HepG2 (cell line): ENCODE measurements at regions not wholly inside any gene's neighbourhood (a gene's known extent, or its start where the extent isn't known, plus 50 kb on each side); places are given as distances from the start of the nearest gene placed in this dataset.

ENCODE experiments used
- ATAC-seq: fragments of 200-7000 bp; cut with Tn5 transposase; 3 replicates; pipeline ENCODE4 v1.9.1; 2020; ENCODE audit warnings: mild to moderate bottlenecking, moderate library complexity
- BruUV-seq: library from RNA; stranded (reverse); fragments of 400-500 nt; replicated peaks from 2 replicates; lab custom pipeline; 2021; lab: Mats Ljungman, UMichigan
- CTCF ChIA-PET: fragments of 300-600 bp; formaldehyde crosslinking; extraction: SDS; loops from one replicate; lab custom pipeline; 2021; ENCODE audit warnings: low total read pairs, inconsistent platforms, low intra/inter-chr PET ratio; lab: Yijun Ruan, JAX
- POLR2A ChIA-PET: fragments of 350-600 bp; sonication (Branson Sonifier 250); formaldehyde crosslinking; loops from one replicate; lab custom pipeline; 2020; ENCODE audit warnings: antibody characterized with exemption, inconsistent platforms; lab: Yijun Ruan, JAX
- DNase-seq: peaks from one replicate; pipeline ENCODE4 v3.0.0-alpha.2; 2015; ENCODE audit warnings: low spot score
- FAIRE-seq: peaks from 3 replicates; lab custom pipeline; 2011; peaks lifted over from hg19 to GRCh38; lab: Jason Lieb, UNC
- H2AFZ ChIP-seq: one replicate; pipeline ENCODE4 v1.6.1; 2011; ENCODE audit warnings: low read length, inconsistent platforms
- H3K27ac ChIP-seq: fragments of 300-600 bp; 3 replicates; pipeline ENCODE4 v1.8.0; 2011; ENCODE audit warnings: mixed run types, mild to moderate bottlenecking, mixed read lengths, low read length, inconsistent platforms; ENCODE audit not compliant: insufficient read depth; ENCODE audit errors: extremely low read length
- H3K27me3 ChIP-seq, 2 experiments: fragments of 200-600 bp in 1 of 2; 2 replicates in 1 of 2; 3 replicates in 1 of 2; pipeline versions ENCODE4 v1.6.0 to v1.8.0; 2011; ENCODE audit warnings: low read length in 2 of 2, mild to moderate bottlenecking in 2 of 2, moderate library complexity in 2 of 2, inconsistent platforms in 1 of 2; ENCODE audit not compliant: insufficient read depth in 2 of 2, control insufficient read depth in 1 of 2
- H3K36me3 ChIP-seq, 2 experiments: fragments of 200-600 bp in 1 of 2; replicated peaks in 1 of 2; 2 replicates in 1 of 2; 3 replicates in 1 of 2; pipeline versions ENCODE4 v1.5.1 to v1.8.0; 2011; ENCODE audit warnings: low read length in 2 of 2, inconsistent platforms in 1 of 2; ENCODE audit not compliant: insufficient read depth in 2 of 2, control insufficient read depth in 1 of 2
- H3K4me1 ChIP-seq: 2 replicates; pipeline ENCODE4 v1.5.1; 2012; ENCODE audit warnings: low read length, inconsistent platforms; ENCODE audit not compliant: insufficient read depth
- H3K4me2 ChIP-seq: 2 replicates; pipeline ENCODE4 v1.6.0; 2011; ENCODE audit warnings: low read depth, low read length, inconsistent platforms
- H3K4me3 ChIP-seq, 3 experiments: fragments of 200-600 bp in 1 of 3; sonication (generic), shearing (Covaris generic) in 1 of 3; replicated peaks in 1 of 3; 2 replicates each; pipeline ENCODE4 v1.5.1; 2011 to 2016; ENCODE audit warnings: low read length in 3 of 3, inconsistent platforms in 2 of 3, low read depth in 2 of 3, mild to moderate bottlenecking in 2 of 3, control low read depth in 1 of 3, mixed read lengths in 1 of 3; ENCODE audit not compliant: insufficient read depth in 1 of 3
- H3K79me2 ChIP-seq: one replicate; pipeline ENCODE4 v1.6.1; 2011; ENCODE audit warnings: low read length, inconsistent platforms; ENCODE audit not compliant: insufficient read depth
- H3K9ac ChIP-seq: 2 replicates; pipeline ENCODE4 v1.6.0; 2011; ENCODE audit warnings: mild to moderate bottlenecking, low read depth, low read length, inconsistent platforms; ENCODE audit not compliant: insufficient read depth
- H3K9me3 ChIP-seq: 2 replicates; pipeline ENCODE4 v1.5.1; 2012; ENCODE audit warnings: mild to moderate bottlenecking, low read length
- H4K20me1 ChIP-seq: 2 replicates; pipeline ENCODE4 v1.6.0; 2011; ENCODE audit warnings: inconsistent platforms, mild to moderate bottlenecking, low read length, moderate library complexity; ENCODE audit not compliant: insufficient read depth
- ELF4 ChIP-seq: sonication (generic); formaldehyde crosslinking; IDR thresholded peaks from 2 replicates; pipeline ENCODE4 v1.5.0; 2020; ENCODE audit warnings: missing genetic modification reagents, mild to moderate bottlenecking, moderate library complexity, borderline replicate concordance
- HBP1 ChIP-seq: IDR thresholded peaks from 2 replicates; pipeline ENCODE4 v1.6.1; 2016; ENCODE audit warnings: low read depth, control low read depth
- HNRNPK ChIP-seq: fragments of 200-400 bp; formaldehyde crosslinking; IDR thresholded peaks from 2 replicates; pipeline ENCODE4 v1.6.1; 2018; ENCODE audit warnings: low read length, low read depth, moderate library complexity, mild to moderate bottlenecking; ENCODE audit not compliant: poor library complexity, severe bottlenecking
- MAFF ChIP-seq: IDR thresholded peaks from 2 replicates; pipeline ENCODE4 v1.6.1; 2011; ENCODE audit warnings: low read depth, low read length, improper control_type of control experiment
- MAFK ChIP-seq, 2 experiments: IDR thresholded peaks in 1 of 2; conservative IDR thresholded peaks in 1 of 2; 2 replicates each; pipeline ENCODE4 v1.6.1; 2011; ENCODE audit warnings: improper control_type of control experiment in 2 of 2, low read length in 2 of 2
- WGBS: methylation state at CpG from one replicate; pipeline ENCODE4 v1.1.6; 2017; ENCODE audit warnings: low lambda C conversion rate; 5-methylcytosine and 5-hydroxymethylcytosine counted together
- in situ Hi-C: cut with HindIII; loops from 2 replicates; pipeline ENCODE4 v1.10.0; 2017; ENCODE audit warnings: low pct_unique_long_range_greater_than_20kb; ENCODE audit not compliant: extremely low pct_ligation_motif_present
- intact Hi-C: fragments of 100-400 bp; cut with micrococcal nuclease; formaldehyde crosslinking; loops from one replicate; pipeline ENCODE4 v1.10.0; 2022; ENCODE audit not compliant: unreplicated experiment
- TF ChIP-seq, protein P1 (sequence below): sonication (generic); formaldehyde crosslinking; IDR thresholded peaks from 2 replicates; pipeline ENCODE4 v1.5.1; 2020; ENCODE audit warnings: mild to moderate bottlenecking, missing genetic modification reagents, borderline replicate concordance

- ChIA-PET POLR2A (no interaction called here), CTCF (no interaction called here)
- ATAC-seq (no peak), FAIRE-seq (no peak), DNase-seq (no peak)
- H4K20me1 ChIP-seq = no peaks in the 10 kb centered on the region
- no peaks in the 10 kb centered on the region for H3K79me2 ChIP-seq
- H3K4me3 ChIP-seq = no peak overlapping the region
- H3K9me3 ChIP-seq = no peaks in the 10 kb centered on the region
- H3K4me2 ChIP-seq = no peak overlapping the region
- intact Hi-C loops = no loop called here
- in situ Hi-C loops = no loop called here
- no peak overlapping the region for H2AFZ ChIP-seq
- H3K4me1 ChIP-seq = no peaks in the 10 kb centered on the region
- no TSS peak for BruUV-seq
- TF ChIP-seq HBP1 (CRISPR knock-in tag) = no peak
- peak; percentile 95 for TF ChIP-seq HNRNPK
- TF ChIP-seq ELF4 (CRISPR knock-in tag) = no peak
- TF ChIP-seq, all 625 proteins: peak for 1
- Histone ChIP-seq H3K27ac (no peak overlapping the region), H3K9ac (no peak overlapping the region), H3K27me3 (no peaks in the 10 kb centered on the region; a peak in 1 of 5 replicates), H3K36me3 (no peaks in the 10 kb centered on the region)
- 52% methylated on average over 8 of the region's 8 CpGs for WGBS
These were observed 297.0 kb downstream of the HNRNPD start for GRCh38 chr4:82076809-82077208.

GRCh38 chr4:82076359-82076758, 297.4 kb downstream of the HNRNPD start:
- TF ChIP-seq MAFF (peak; percentile 73), MAFK (conservative IDR thresholded peaks at IDR 0.05 in 1 of 2, IDR thresholded peaks at IDR 0.05 in 1 of 2; ENCODE audit: low read length in 2 of 2) (peak; percentile 71 to 83)
- TF ChIP-seq, protein P1, sequence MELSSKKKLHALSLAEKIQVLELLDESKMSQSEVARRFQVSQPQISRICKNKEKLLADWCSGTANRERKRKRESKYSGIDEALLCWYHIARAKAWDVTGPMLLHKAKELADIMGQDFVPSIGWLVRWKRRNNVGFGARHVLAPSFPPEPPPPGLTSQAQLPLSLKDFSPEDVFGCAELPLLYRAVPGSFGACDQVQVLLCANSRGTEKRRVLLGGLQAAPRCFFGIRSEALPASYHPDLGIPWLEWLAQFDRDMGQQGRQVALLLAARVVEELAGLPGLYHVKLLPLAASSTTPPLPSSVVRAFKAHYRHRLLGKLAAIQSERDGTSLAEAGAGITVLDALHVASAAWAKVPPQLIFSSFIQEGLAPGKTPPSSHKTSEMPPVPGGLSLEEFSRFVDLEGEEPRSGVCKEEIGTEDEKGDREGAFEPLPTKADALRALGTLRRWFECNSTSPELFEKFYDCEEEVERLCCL = no peak
- TF ChIP-seq, all 625 proteins: peak for 2
- H3K27ac ChIP-seq = no peak overlapping the region
- ATAC-seq (no peak), DNase-seq (no peak), FAIRE-seq (no peak)
- H3K79me2 ChIP-seq = no peaks in the 10 kb centered on the region
- 32% methylated on average over 1 of the region's 1 CpG for WGBS
- no peaks in the 10 kb centered on the region; a peak in 1 of 5 replicates for H3K27me3 ChIP-seq
- no peak overlapping the region for H2AFZ ChIP-seq
- H4K20me1 ChIP-seq = no peaks in the 10 kb centered on the region
- H3K4me3 ChIP-seq = no peak overlapping the region
- H3K36me3 ChIP-seq = no peaks in the 10 kb centered on the region
- ChIA-PET CTCF (no interaction called here), POLR2A (no interaction called here)
- H3K4me2 ChIP-seq = no peak overlapping the region
- H3K4me1 ChIP-seq = no peaks in the 10 kb centered on the region
- no TSS peak for BruUV-seq
- in situ Hi-C loops (no loop called here), intact Hi-C loops (no loop called here)
- H3K9ac ChIP-seq = no peak overlapping the region
- H3K9me3 ChIP-seq = no peaks in the 10 kb centered on the region
